DND-41 (cell line): ENCODE measurements at regions not wholly inside any gene's neighbourhood (a gene's known extent, or its start where the extent isn't known, plus 50 kb on each side); places are given as distances from the start of the nearest gene placed in this dataset.

Source experiments
- ATAC-seq: fragments of 200-7000 bp; cut with Tn5 transposase; 3 replicates; pipeline ENCODE4 v1.9.1; 2021; ENCODE audit warnings: low read depth; ENCODE audit not compliant: insufficient read depth
- DNase-seq: peaks from one replicate; pipeline ENCODE4 v3.0.0-alpha.2; 2020
- H2AFZ ChIP-seq: 2 replicates; pipeline ENCODE4 v1.6.0; 2012; ENCODE audit warnings: low read depth, low read length
- H3K27ac ChIP-seq: 2 replicates; pipeline ENCODE4 v1.5.1; 2012; ENCODE audit warnings: low read length, inconsistent platforms
- H3K27me3 ChIP-seq: fragments of 200-600 bp; sonication (generic); 2 replicates; pipeline ENCODE4 v1.6.0; 2012; ENCODE audit warnings: low read length, mild to moderate bottlenecking, inconsistent platforms; ENCODE audit not compliant: insufficient read depth, poor library complexity
- H3K36me3 ChIP-seq: 2 replicates; pipeline ENCODE4 v1.5.1; 2012; ENCODE audit warnings: low read length, inconsistent platforms; ENCODE audit not compliant: insufficient read depth
- H3K4me1 ChIP-seq: 2 replicates; pipeline ENCODE4 v1.5.1; 2012; ENCODE audit warnings: mild to moderate bottlenecking, low read length; ENCODE audit not compliant: insufficient read depth
- H3K4me2 ChIP-seq: 2 replicates; pipeline ENCODE4 v1.6.0; 2012; ENCODE audit warnings: mild to moderate bottlenecking, moderate library complexity, low read length, inconsistent platforms; ENCODE audit not compliant: insufficient read depth
- H3K4me3 ChIP-seq, 2 experiments: fragments of 200-600 bp in 1 of 2; shearing (Covaris generic) in 1 of 2; 2 replicates each; pipeline ENCODE4 v1.5.1; 2012 to 2016; ENCODE audit warnings: inconsistent platforms in 2 of 2, low read length in 2 of 2, mild to moderate bottlenecking in 2 of 2, low read depth in 1 of 2, moderate library complexity in 1 of 2
- H3K79me2 ChIP-seq: 2 replicates; pipeline ENCODE4 v1.6.0; 2012; ENCODE audit warnings: low read length, inconsistent platforms; ENCODE audit not compliant: insufficient read depth
- H3K9ac ChIP-seq: 2 replicates; pipeline ENCODE4 v1.6.0; 2012; ENCODE audit warnings: low read depth, mild to moderate bottlenecking, inconsistent platforms, low read length, moderate library complexity
- H3K9me3 ChIP-seq: 2 replicates; pipeline ENCODE4 v1.5.1; 2012; ENCODE audit warnings: low read length, moderate library complexity, mild to moderate bottlenecking, inconsistent platforms; ENCODE audit not compliant: insufficient read depth, severe bottlenecking
- H4K20me1 ChIP-seq: 2 replicates; pipeline ENCODE4 v1.6.0; 2012; ENCODE audit warnings: low read length; ENCODE audit not compliant: insufficient read depth
- CTCF ChIP-seq: IDR thresholded peaks from 2 replicates; pipeline ENCODE4 v1.5.1; 2012; ENCODE audit warnings: borderline replicate concordance, low read length, moderate library complexity, mild to moderate bottlenecking; ENCODE audit not compliant: poor library complexity, severe bottlenecking; ENCODE audit errors: extremely low read depth
- EZH2 ChIP-seq: IDR thresholded peaks from 3 replicates; pipeline ENCODE4 v1.6.1; 2012; ENCODE audit warnings: borderline replicate concordance, low read depth, mild to moderate bottlenecking, moderate library complexity, low read length, inconsistent platforms; ENCODE audit not compliant: severe bottlenecking

- Histone ChIP-seq H3K27ac (no peak overlapping the region), H3K4me2 (no peak overlapping the region), H3K36me3 (no peaks in the 10 kb centered on the region), H3K79me2 (no peaks in the 10 kb centered on the region), H4K20me1 (no peaks in the 10 kb centered on the region), H3K27me3 (no peaks in the 10 kb centered on the region), H3K4me3 (no peak overlapping the region), H3K9ac (no peak overlapping the region), H2AFZ (no peak overlapping the region), H3K4me1 (no peaks in the 10 kb centered on the region), H3K9me3 (no peaks in the 10 kb centered on the region)
- ATAC-seq (no peak), DNase-seq (no peak)
- TF ChIP-seq EZH2 (no peak), CTCF (peak; percentile 32)
Observed at GRCh38 chr4:11805842-11806241, 377.1 kb upstream of the HS3ST1 start.

DNA sequence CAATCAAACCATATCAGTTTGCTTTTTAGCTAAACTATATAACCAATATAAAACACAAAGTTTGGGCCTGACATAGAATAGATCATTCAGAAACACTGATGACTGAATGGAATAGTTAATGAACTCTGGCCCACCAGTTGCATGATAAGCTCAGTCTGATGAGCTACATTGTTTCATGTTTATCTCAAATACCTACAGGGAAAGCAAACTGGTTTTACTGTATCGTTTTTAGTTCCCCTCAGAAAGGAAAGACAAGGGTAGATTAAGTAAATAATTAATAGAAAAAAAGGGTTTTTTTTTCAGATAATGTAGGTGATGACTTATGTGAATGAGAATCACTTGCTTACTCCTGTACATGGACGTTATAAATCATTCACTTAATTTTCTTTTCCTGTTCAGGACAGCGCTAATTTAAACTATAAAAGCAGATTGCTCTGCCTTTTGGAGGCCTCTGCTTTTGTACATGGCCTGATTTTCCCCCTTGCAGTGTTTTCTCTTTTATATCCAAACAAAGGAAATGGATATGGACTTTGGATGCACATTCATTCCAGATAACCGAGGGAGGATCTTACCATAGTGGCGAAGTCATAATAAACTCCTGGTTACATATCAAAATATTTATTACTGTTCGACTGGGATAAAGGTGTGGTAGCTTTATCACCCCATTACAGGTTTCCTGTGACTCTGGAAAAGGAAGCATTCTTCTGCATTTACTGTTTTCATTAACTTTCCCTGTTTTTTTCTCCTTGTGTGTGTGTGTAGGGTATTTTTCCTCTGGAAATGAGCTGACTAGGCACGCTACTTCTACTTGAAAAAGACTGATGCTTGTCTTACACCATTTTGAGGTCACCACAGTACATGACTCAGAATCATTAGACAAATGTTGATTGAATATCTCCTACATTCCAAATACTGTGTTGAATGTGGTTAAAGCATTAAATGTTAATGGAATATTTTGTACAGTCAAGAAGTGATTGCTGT, 373.1 kb upstream of the HS3ST1 start:
- Histone ChIP-seq H3K9me3 (no peaks in the 10 kb centered on the region), H4K20me1 (no peaks in the 10 kb centered on the region), H3K9ac (no peak overlapping the region), H3K4me2 (no peak overlapping the region), H3K4me1 (no peaks in the 10 kb centered on the region), H3K27me3 (no peaks in the 10 kb centered on the region), H3K79me2 (no peaks in the 10 kb centered on the region), H3K36me3 (no peaks in the 10 kb centered on the region), H3K27ac (no peak overlapping the region), H2AFZ (no peak overlapping the region), H3K4me3 (no peak overlapping the region)
- no peak for TF ChIP-seq CTCF
- no peak for TF ChIP-seq EZH2
- no peak for DNase-seq
- no peak for ATAC-seq

GRCh38 chr4:11799196-11799595, 370.5 kb upstream of the HS3ST1 start:
- Histone ChIP-seq H3K27me3 (no peaks in the 10 kb centered on the region), H3K27ac (no peak overlapping the region), H3K9ac (no peak overlapping the region), H3K4me3 (no peak overlapping the region), H3K9me3 (no peaks in the 10 kb centered on the region), H4K20me1 (no peaks in the 10 kb centered on the region), H3K4me2 (no peak overlapping the region), H2AFZ (no peak overlapping the region), H3K36me3 (no peaks in the 10 kb centered on the region), H3K4me1 (no peaks in the 10 kb centered on the region), H3K79me2 (no peaks in the 10 kb centered on the region)
- DNase-seq: no peak
- TF ChIP-seq CTCF (no peak), EZH2 (no peak)
- no peak for ATAC-seq
